ENCODE measurements at regions not wholly inside any gene's neighbourhood (a gene's known extent, or its start where the extent isn't known, plus 50 kb on each side); places are given as distances from the start of the nearest gene placed in this dataset.

GRCh38 chr18:45149712-45150111 lies 465.6 kb upstream of the SLC14A2 start:
- intact Hi-C loops (cut with micrococcal nuclease), result no loop called here
- Histone ChIP-seq H3K27me3 (ENCODE audit: low read length) (no peaks in the 10 kb centered on the region), H3K9me3 (ENCODE audit: low read length) (no peaks in the 10 kb centered on the region), H3K27ac (ENCODE audit: low read length) (no peak overlapping the region), H3K9ac (ENCODE audit: low read length) (no peak overlapping the region), H3K4me1 (ENCODE audit: insufficient read depth, low read length) (no peaks in the 10 kb centered on the region), H3K79me2 (ENCODE audit: low read length) (no peaks in the 10 kb centered on the region), H3K4me3 (ENCODE audit: low read length) (no peak overlapping the region), H3K36me3 (ENCODE audit: low read depth, low read length) (no peaks in the 10 kb centered on the region), H3K4me2 (ENCODE audit: low read length) (no peak overlapping the region), H2AFZ (ENCODE audit: low read length) (no peak overlapping the region), H3K9me2 (replicated peaks; ENCODE audit: low read length) (no peaks in the 10 kb centered on the region), H3F3A (ENCODE audit: low read length, unreplicated experiment) (no peaks in the 10 kb centered on the region), H4K20me1 (ENCODE audit: low read length) (no peaks in the 10 kb centered on the region)
- ChIA-PET CTCF (no interaction called here), POLR2A (ENCODE audit: unreplicated experiment) (no interaction called here)
- TF ChIP-seq EZH2 (IDR thresholded peaks at IDR 0.05; ENCODE audit: low read length, unreplicated experiment), result no peak
- no peak for TF ChIP-seq CTCF (conservative IDR thresholded peaks at IDR 0.05; ENCODE audit: low read depth, low read length)
- no peak for TF ChIP-seq EZH2phosphoT487 (IDR thresholded peaks at IDR 0.05; ENCODE audit: borderline replicate concordance, low read length)
- BruUV-seq (replicated peaks), result no TSS peak
- no peak for ATAC-seq
- DNase-seq, result no peak

- H3K27me3 ChIP-seq (ENCODE audit: low read length), result no peaks in the 10 kb centered on the region
- H3K4me1 ChIP-seq (ENCODE audit: insufficient read depth, low read length), result peaks cover 4% of the 10 kb centered on the region; the same call in 1 of the 2 replicates
- POLR2A ChIA-PET (ENCODE audit: unreplicated experiment), result no interaction called here
- H3K4me2 ChIP-seq (ENCODE audit: low read length), result no peak overlapping the region
- H3K9ac ChIP-seq (ENCODE audit: low read length), result no peak overlapping the region
- H3F3A ChIP-seq (ENCODE audit: low read length, unreplicated experiment), result no peaks in the 10 kb centered on the region
- CTCF ChIA-PET, result no interaction called here
- ATAC-seq (no peak), DNase-seq (no peak)
- intact Hi-C loops (cut with micrococcal nuclease), result no loop called here
- no peaks in the 10 kb centered on the region for H4K20me1 ChIP-seq (ENCODE audit: low read length)
- H3K4me3 ChIP-seq (ENCODE audit: low read length), result no peak overlapping the region
- H3K27ac ChIP-seq (ENCODE audit: low read length), result no peak overlapping the region
- no peaks in the 10 kb centered on the region for H3K9me2 ChIP-seq (replicated peaks; ENCODE audit: low read length)
- no peak overlapping the region for H2AFZ ChIP-seq (ENCODE audit: low read length)
- TF ChIP-seq CTCF (conservative IDR thresholded peaks at IDR 0.05; ENCODE audit: low read depth, low read length), result no peak
- no peaks in the 10 kb centered on the region for H3K79me2 ChIP-seq (ENCODE audit: low read length)
- H3K36me3 ChIP-seq (ENCODE audit: low read depth, low read length), result no peaks in the 10 kb centered on the region
- no TSS peak for BruUV-seq (replicated peaks)
- H3K9me3 ChIP-seq (ENCODE audit: low read length), result no peaks in the 10 kb centered on the region
Observed at GRCh38 chr18:45151645-45152044, 463.6 kb upstream of the SLC14A2 start.

GRCh38 chr18:45155526-45155925 lies 459.8 kb upstream of the SLC14A2 start:
- no peaks in the 10 kb centered on the region for H3K9me3 ChIP-seq (ENCODE audit: low read length)
- no peak overlapping the region for H2AFZ ChIP-seq (ENCODE audit: low read length)
- no peaks in the 10 kb centered on the region for H3K9me2 ChIP-seq (replicated peaks; ENCODE audit: low read length)
- ChIA-PET CTCF (no interaction called here), POLR2A (ENCODE audit: unreplicated experiment) (no interaction called here)
- no peaks in the 10 kb centered on the region for H3F3A ChIP-seq (ENCODE audit: low read length, unreplicated experiment)
- no peaks in the 10 kb centered on the region for H3K36me3 ChIP-seq (ENCODE audit: low read depth, low read length)
- H4K20me1 ChIP-seq (ENCODE audit: low read length), result no peaks in the 10 kb centered on the region
- ATAC-seq (no peak), DNase-seq (peak; percentile 61)
- H3K4me1 ChIP-seq (ENCODE audit: insufficient read depth, low read length), result peaks cover 4% of the 10 kb centered on the region; the same call in 1 of the 2 replicates
- H3K9ac ChIP-seq (ENCODE audit: low read length), result no peak overlapping the region
- no peak for TF ChIP-seq CTCF (conservative IDR thresholded peaks at IDR 0.05; ENCODE audit: low read depth, low read length)
- no peak for TF ChIP-seq EZH2 (IDR thresholded peaks at IDR 0.05; ENCODE audit: low read length, unreplicated experiment)
- TF ChIP-seq EZH2phosphoT487 (IDR thresholded peaks at IDR 0.05; ENCODE audit: borderline replicate concordance, low read length), result no peak
- no TSS peak for BruUV-seq (replicated peaks)
- 0 out of 2 replicates have a peak overlapping the region, but pooled peaks have one; percentile 23 for H3K27ac ChIP-seq (ENCODE audit: low read length)
- no peaks in the 10 kb centered on the region for H3K79me2 ChIP-seq (ENCODE audit: low read length)
- H3K4me2 ChIP-seq (ENCODE audit: low read length), result no peak overlapping the region
- intact Hi-C loops (cut with micrococcal nuclease), result no loop called here
- H3K4me3 ChIP-seq (ENCODE audit: low read length), result no peak overlapping the region
- H3K27me3 ChIP-seq (ENCODE audit: low read length), result no peaks in the 10 kb centered on the region

Measured in PC-3 (cell line).